Keratinocyte (primary cell): ENCODE measurements at regions not wholly inside any gene's neighbourhood (a gene's known extent, or its start where the extent isn't known, plus 50 kb on each side); places are given as distances from the start of the nearest gene placed in this dataset.
A peak's percentile ranks its signal among the peaks of the same experiment; 100 is the strongest.

Experiments used
- DNase-seq: peaks from one replicate; pipeline ENCODE4 v3.0.0-alpha.2; 2011; ENCODE audit warnings: low read depth, missing footprints, low spot score
- FAIRE-seq: peaks from 2 replicates; lab custom pipeline; 2011; peaks lifted over from hg19 to GRCh38; lab: Jason Lieb, UNC
- H2AFZ ChIP-seq: 2 replicates; pipeline ENCODE4 v1.6.0; 2012; ENCODE audit warnings: low read length, control low read depth, inconsistent platforms; ENCODE audit not compliant: control insufficient read depth
- H3K27ac ChIP-seq: 2 replicates; pipeline ENCODE4 v1.5.1; 2011; ENCODE audit warnings: low read length; ENCODE audit not compliant: control insufficient read depth, insufficient read depth
- H3K27me3 ChIP-seq: 3 replicates; pipeline ENCODE4 v1.6.0; 2011; ENCODE audit warnings: low read length; ENCODE audit not compliant: control insufficient read depth, insufficient read depth; ENCODE audit errors: extremely low read depth
- H3K36me3 ChIP-seq, 2 experiments: 2 replicates in 1 of 2; 3 replicates in 1 of 2; pipeline ENCODE4 v1.5.1; 2011; ENCODE audit warnings: low read length in 2 of 2, mild to moderate bottlenecking in 1 of 2; ENCODE audit not compliant: control insufficient read depth in 2 of 2, insufficient read depth in 2 of 2; ENCODE audit errors: extremely low read depth in 1 of 2
- H3K4me1 ChIP-seq: 3 replicates; pipeline ENCODE4 v1.5.1; 2011; ENCODE audit warnings: low read length; ENCODE audit not compliant: control insufficient read depth, insufficient read depth; ENCODE audit errors: extremely low read depth
- H3K4me2 ChIP-seq: 3 replicates; pipeline ENCODE4 v1.6.0; 2011; ENCODE audit warnings: low read depth, low read length; ENCODE audit not compliant: control insufficient read depth, insufficient read depth; ENCODE audit errors: extremely low read depth
- H3K4me3 ChIP-seq, 3 experiments: fragments of 200-600 bp in 1 of 3; sonication (generic) in 1 of 3; 2 replicates in 2 of 3; 3 replicates in 1 of 3; pipeline ENCODE4 v1.5.1; 2011 to 2016; ENCODE audit warnings: low read length in 3 of 3, mild to moderate bottlenecking in 3 of 3, control low read depth in 2 of 3, inconsistent platforms in 1 of 3, low read depth in 1 of 3, mixed read lengths in 1 of 3, mixed run types in 1 of 3, moderate library complexity in 1 of 3; ENCODE audit not compliant: control insufficient read depth in 2 of 3, insufficient read depth in 2 of 3; ENCODE audit errors: extremely low read depth in 1 of 3
- H3K79me2 ChIP-seq: 2 replicates; pipeline ENCODE4 v1.6.0; 2012; ENCODE audit warnings: low read length; ENCODE audit not compliant: control insufficient read depth, insufficient read depth
- H3K9ac ChIP-seq: 3 replicates; pipeline ENCODE4 v1.6.0; 2011; ENCODE audit warnings: low read length; ENCODE audit not compliant: control insufficient read depth, insufficient read depth; ENCODE audit errors: extremely low read depth
- H3K9me1 ChIP-seq: 3 replicates; pipeline ENCODE4 v1.6.0; 2011; ENCODE audit warnings: low read length; ENCODE audit not compliant: control insufficient read depth, insufficient read depth; ENCODE audit errors: extremely low read depth
- H3K9me3 ChIP-seq: 2 replicates; pipeline ENCODE4 v1.5.1; 2012; ENCODE audit warnings: low read depth, low read length; ENCODE audit not compliant: control insufficient read depth
- H4K20me1 ChIP-seq: 3 replicates; pipeline ENCODE4 v1.6.0; 2011; ENCODE audit warnings: low read length; ENCODE audit not compliant: control insufficient read depth, insufficient read depth; ENCODE audit errors: extremely low read depth
- EZH2 ChIP-seq: IDR thresholded peaks from one replicate; pipeline ENCODE4 v1.6.1; 2012; ENCODE audit warnings: inconsistent platforms, mild to moderate bottlenecking, low read length, moderate library complexity
- dilution Hi-C: fragments of 300-500 bp; cut with MboI; formaldehyde crosslinking; loops from one replicate; pipeline ENCODE4 v1.7.0; 2020; ENCODE audit warnings: low sequenced_read_pairs; ENCODE audit not compliant: extremely low pct_ligation_motif_present
- TF ChIP-seq, protein P1 (sequence below), 3 experiments: IDR thresholded peaks in 1 of 3; conservative IDR thresholded peaks in 1 of 3; optimal IDR thresholded peaks in 1 of 3; 2 replicates in 2 of 3; 3 replicates in 1 of 3; pipeline versions ENCODE3 to v1.5.1; 2011; ENCODE audit warnings: low read length in 3 of 3, mild to moderate bottlenecking in 3 of 3, moderate library complexity in 2 of 3, control low read depth in 1 of 3, inconsistent platforms in 1 of 3; ENCODE audit not compliant: insufficient read depth in 2 of 3; ENCODE audit errors: extremely low read depth in 1 of 3

DNA sequence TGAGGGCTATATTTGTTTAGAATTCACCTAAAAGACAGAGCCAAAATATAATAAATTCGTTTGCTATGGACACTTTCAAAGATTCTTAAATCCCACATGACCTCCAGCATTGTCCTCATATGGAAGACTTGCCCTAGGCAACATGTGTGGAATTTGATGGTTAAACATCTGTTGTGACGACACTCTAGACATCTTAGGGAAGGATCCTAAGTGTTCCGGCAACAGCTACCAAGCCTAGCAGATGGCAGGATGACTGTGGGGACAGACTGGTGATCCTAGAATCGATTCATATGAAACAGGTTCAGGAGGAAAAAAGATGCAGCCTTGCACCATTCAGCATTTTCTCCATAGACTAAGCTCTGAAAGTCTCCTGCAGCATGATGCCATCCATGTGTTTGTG, 77.6 kb upstream of the BACH2 start:
- Histone ChIP-seq H3K9me1 (no peaks in the 10 kb centered on the region), H3K79me2 (no peaks in the 10 kb centered on the region), H2AFZ (no peak overlapping the region), H3K9me3 (no peaks in the 10 kb centered on the region), H3K4me1 (peaks cover 27% of the 10 kb centered on the region), H3K27ac (no peak overlapping the region), H3K36me3 (no peaks in the 10 kb centered on the region), H3K27me3 (no peaks in the 10 kb centered on the region), H3K9ac (no peak overlapping the region), H3K4me3 (no peak overlapping the region), H3K4me2 (no peak overlapping the region), H4K20me1 (no peaks in the 10 kb centered on the region)
- dilution Hi-C loops, result no loop called here
- FAIRE-seq (peak; percentile 13), DNase-seq (no peak)
- no peak for TF ChIP-seq EZH2
- TF ChIP-seq, protein P1, sequence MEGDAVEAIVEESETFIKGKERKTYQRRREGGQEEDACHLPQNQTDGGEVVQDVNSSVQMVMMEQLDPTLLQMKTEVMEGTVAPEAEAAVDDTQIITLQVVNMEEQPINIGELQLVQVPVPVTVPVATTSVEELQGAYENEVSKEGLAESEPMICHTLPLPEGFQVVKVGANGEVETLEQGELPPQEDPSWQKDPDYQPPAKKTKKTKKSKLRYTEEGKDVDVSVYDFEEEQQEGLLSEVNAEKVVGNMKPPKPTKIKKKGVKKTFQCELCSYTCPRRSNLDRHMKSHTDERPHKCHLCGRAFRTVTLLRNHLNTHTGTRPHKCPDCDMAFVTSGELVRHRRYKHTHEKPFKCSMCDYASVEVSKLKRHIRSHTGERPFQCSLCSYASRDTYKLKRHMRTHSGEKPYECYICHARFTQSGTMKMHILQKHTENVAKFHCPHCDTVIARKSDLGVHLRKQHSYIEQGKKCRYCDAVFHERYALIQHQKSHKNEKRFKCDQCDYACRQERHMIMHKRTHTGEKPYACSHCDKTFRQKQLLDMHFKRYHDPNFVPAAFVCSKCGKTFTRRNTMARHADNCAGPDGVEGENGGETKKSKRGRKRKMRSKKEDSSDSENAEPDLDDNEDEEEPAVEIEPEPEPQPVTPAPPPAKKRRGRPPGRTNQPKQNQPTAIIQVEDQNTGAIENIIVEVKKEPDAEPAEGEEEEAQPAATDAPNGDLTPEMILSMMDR (optimal IDR thresholded peaks at IDR 0.05 in 1 of 3, IDR thresholded peaks at IDR 0.05 in 1 of 3, conservative IDR thresholded peaks at IDR 0.05 in 1 of 3; ENCODE audit: extremely low read depth in 1 of 3, insufficient read depth in 2 of 3, low read length in 3 of 3), result no peak

DNA sequence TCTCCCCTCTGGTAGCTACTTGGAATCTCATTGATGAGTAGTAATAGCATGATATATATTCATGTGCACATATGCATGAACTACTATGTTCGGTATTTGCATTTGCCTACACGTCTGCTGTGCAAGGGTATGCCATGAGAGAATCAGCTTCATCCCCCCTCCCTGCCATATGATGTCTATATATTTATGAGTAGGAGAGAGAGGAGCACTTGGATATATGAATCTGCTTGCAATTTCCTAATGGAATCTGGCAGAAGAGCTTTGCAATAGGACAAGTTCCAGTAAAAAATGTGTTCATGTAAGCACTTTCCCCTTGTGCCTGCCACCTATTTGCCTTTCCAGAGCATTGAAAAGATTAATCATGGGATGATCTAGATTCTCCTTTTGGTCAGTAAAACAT, 76.2 kb upstream of the BACH2 start:
- dilution Hi-C loops, result no loop called here
- Histone ChIP-seq H2AFZ (no peak overlapping the region), H3K9me3 (no peaks in the 10 kb centered on the region), H3K79me2 (no peaks in the 10 kb centered on the region), H3K36me3 (no peaks in the 10 kb centered on the region), H3K9ac (no peak overlapping the region), H4K20me1 (no peaks in the 10 kb centered on the region), H3K27me3 (no peaks in the 10 kb centered on the region), H3K4me2 (no peak overlapping the region), H3K27ac (no peak overlapping the region), H3K4me3 (no peak overlapping the region), H3K9me1 (no peaks in the 10 kb centered on the region), H3K4me1 (peaks cover 32% of the 10 kb centered on the region)
- TF ChIP-seq EZH2, result no peak
- TF ChIP-seq, protein P1 (optimal IDR thresholded peaks at IDR 0.05 in 1 of 3, IDR thresholded peaks at IDR 0.05 in 1 of 3, conservative IDR thresholded peaks at IDR 0.05 in 1 of 3; ENCODE audit: extremely low read depth in 1 of 3, insufficient read depth in 2 of 3, low read length in 3 of 3), result no peak
- DNase-seq, result no peak
- FAIRE-seq, result no peak
